ENCODE measurements at regions not wholly inside any gene's neighbourhood (a gene's known extent, or its start where the extent isn't known, plus 50 kb on each side); places are given as distances from the start of the nearest gene placed in this dataset.

- DNase-seq (ENCODE audit: low read depth, low spot score): no peak
Measured at GRCh38 chr12:118846416-118846815, 134.9 kb upstream of the SRRM4 start.

GRCh38 chr12:118850244-118850825 is 131.0 kb upstream of the SRRM4 start:
- DNase-seq (ENCODE audit: low read depth, low spot score): no peak

GRCh38 chr12:118851891-118852290 is 129.4 kb upstream of the SRRM4 start:
- DNase-seq (ENCODE audit: low read depth, low spot score): no peak

GRCh38 chr12:118853634-118854033 is 127.7 kb upstream of the SRRM4 start:
- DNase-seq (ENCODE audit: low read depth, low spot score): no peak

GRCh38 chr12:118855858-118856257 is 125.5 kb upstream of the SRRM4 start:
- DNase-seq (ENCODE audit: low read depth, low spot score): no peak

GRCh38 chr12:118866346-118866745 is 115.0 kb upstream of the SRRM4 start:
- no peak for DNase-seq (ENCODE audit: low read depth, low spot score)

GRCh38 chr12:118870551-118870950 is 110.8 kb upstream of the SRRM4 start:
- DNase-seq (ENCODE audit: low read depth, low spot score): no peak

GRCh38 chr12:118874698-118875548 is 106.4 kb upstream of the SRRM4 start:
- DNase-seq (ENCODE audit: low read depth, low spot score): peak; percentile 92

- DNase-seq (ENCODE audit: low read depth, low spot score): no peak
Measured at GRCh38 chr12:118880720-118881493, 100.4 kb upstream of the SRRM4 start.

- DNase-seq (ENCODE audit: low read depth, low spot score): no peak
Measured at GRCh38 chr12:118884226-118884625, 97.1 kb upstream of the SRRM4 start.

- DNase-seq (ENCODE audit: low read depth, low spot score): no peak
Measured at GRCh38 chr12:118900993-118901392, 80.3 kb upstream of the SRRM4 start.

GRCh38 chr12:118908811-118909210 is 72.5 kb upstream of the SRRM4 start:
- no peak for DNase-seq (ENCODE audit: low read depth, low spot score)

- no peak for DNase-seq (ENCODE audit: low read depth, low spot score)
Measured at GRCh38 chr12:118912697-118913270, 68.6 kb upstream of the SRRM4 start.

GRCh38 chr12:118921761-118922160 is 59.6 kb upstream of the SRRM4 start:
- DNase-seq (ENCODE audit: low read depth, low spot score): no peak

- no peak for DNase-seq (ENCODE audit: low read depth, low spot score)
Measured at GRCh38 chr12:118922405-118922804, 58.9 kb upstream of the SRRM4 start.

- DNase-seq (ENCODE audit: low read depth, low spot score): no peak
Measured at GRCh38 chr12:118925407-118925806, 55.9 kb upstream of the SRRM4 start.

- no peak for DNase-seq (ENCODE audit: low read depth, low spot score)
Measured at GRCh38 chr12:118925826-118926225, 55.5 kb upstream of the SRRM4 start.
